ENCODE measurements at regions not wholly inside any gene's neighbourhood (a gene's known extent, or its start where the extent isn't known, plus 50 kb on each side); places are given as distances from the start of the nearest gene placed in this dataset.

- Histone ChIP-seq H3K27ac (peak overlapping the region; percentile 76), H3K9me3 (no peaks in the 10 kb centered on the region), H3K36me3 (no peaks in the 10 kb centered on the region), H3K4me1 (ENCODE audit: control insufficient read depth in 1 of 2, insufficient read depth in 1 of 2, low read depth in 1 of 2, low read length in 1 of 2) (peaks cover 71 to 75% of the 10 kb centered on the region in 2 experiments), H3K27me3 (no peaks in the 10 kb centered on the region), H3K4me3 (ENCODE audit: low read depth in 1 of 2, low read length in 1 of 2) (peak overlapping the region; percentile 25 to 43)
- TF ChIP-seq, protein P1, sequence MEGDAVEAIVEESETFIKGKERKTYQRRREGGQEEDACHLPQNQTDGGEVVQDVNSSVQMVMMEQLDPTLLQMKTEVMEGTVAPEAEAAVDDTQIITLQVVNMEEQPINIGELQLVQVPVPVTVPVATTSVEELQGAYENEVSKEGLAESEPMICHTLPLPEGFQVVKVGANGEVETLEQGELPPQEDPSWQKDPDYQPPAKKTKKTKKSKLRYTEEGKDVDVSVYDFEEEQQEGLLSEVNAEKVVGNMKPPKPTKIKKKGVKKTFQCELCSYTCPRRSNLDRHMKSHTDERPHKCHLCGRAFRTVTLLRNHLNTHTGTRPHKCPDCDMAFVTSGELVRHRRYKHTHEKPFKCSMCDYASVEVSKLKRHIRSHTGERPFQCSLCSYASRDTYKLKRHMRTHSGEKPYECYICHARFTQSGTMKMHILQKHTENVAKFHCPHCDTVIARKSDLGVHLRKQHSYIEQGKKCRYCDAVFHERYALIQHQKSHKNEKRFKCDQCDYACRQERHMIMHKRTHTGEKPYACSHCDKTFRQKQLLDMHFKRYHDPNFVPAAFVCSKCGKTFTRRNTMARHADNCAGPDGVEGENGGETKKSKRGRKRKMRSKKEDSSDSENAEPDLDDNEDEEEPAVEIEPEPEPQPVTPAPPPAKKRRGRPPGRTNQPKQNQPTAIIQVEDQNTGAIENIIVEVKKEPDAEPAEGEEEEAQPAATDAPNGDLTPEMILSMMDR (IDR thresholded peaks at IDR 0.05): no peak
Observed at GRCh38 chr7:142440906-142441411, 183.1 kb upstream of the PRSS58 start.

DNA sequence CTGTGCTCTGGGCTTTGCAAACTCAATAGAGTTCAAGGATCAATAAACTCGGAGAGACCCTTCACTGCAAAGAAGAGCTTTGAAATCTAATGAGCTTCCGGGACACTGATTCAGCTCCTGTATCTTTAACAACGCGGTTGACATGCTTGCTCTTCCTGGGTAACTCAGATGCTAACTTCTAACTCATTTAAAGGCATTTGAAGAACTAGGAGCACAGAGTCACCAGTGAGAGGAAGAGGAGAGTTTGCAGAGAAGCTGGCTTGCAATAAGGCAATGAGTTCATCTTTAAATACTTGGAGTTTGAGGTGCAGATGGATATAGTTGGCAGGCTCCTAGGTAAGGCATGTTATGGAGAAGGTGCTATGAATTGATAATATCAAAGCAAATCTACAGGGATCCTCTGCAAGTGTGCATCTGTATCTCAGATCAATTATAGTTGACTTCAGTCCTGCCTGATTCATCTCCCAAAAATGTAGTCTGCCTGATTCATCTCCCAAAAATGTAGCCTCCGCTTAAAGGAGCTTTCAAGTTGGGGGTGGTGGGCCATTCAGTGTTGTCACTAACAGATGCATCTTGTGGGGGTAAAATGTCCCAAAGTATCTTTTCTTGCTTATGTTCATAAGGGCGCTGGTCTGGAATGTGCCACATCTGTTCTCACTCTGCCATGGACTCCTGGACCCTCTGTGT, 182.5 kb upstream of the PRSS58 start:
- no peaks in the 10 kb centered on the region for H3K36me3 ChIP-seq
- H3K27me3 ChIP-seq: no peaks in the 10 kb centered on the region
- no peaks in the 10 kb centered on the region for H3K9me3 ChIP-seq
- peak overlapping the region; percentile 76 for H3K27ac ChIP-seq
- H3K4me3 ChIP-seq (ENCODE audit: low read depth in 1 of 2, low read length in 1 of 2): peak overlapping the region; percentile 25 to 43
- peaks cover 71 to 74% of the 10 kb centered on the region in 2 experiments for H3K4me1 ChIP-seq (ENCODE audit: control insufficient read depth in 1 of 2, insufficient read depth in 1 of 2, low read depth in 1 of 2, low read length in 1 of 2)
- TF ChIP-seq, protein P1 (IDR thresholded peaks at IDR 0.05): no peak

DNA sequence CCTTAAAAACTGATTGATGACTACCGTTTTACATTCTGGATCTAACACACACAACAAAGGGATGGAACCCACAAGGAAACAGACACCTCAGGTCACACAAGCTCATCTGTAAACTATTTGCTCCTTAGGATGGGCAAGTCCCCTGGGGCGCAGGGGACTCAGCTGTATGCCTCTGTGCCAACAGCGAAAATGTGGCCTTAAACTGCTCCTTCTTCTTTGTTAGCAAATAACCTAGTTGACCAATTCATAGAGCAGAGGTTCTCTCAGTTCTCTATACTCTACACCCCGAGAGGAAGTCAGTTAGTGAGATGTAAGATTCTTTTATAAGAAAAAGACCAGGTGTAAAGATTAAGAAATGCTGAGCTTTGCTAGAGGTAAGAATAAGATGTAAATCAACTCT, 181.9 kb upstream of the PRSS58 start:
- Histone ChIP-seq H3K27ac (peak overlapping the region; percentile 76), H3K36me3 (no peaks in the 10 kb centered on the region), H3K9me3 (no peaks in the 10 kb centered on the region), H3K4me1 (ENCODE audit: control insufficient read depth in 1 of 2, insufficient read depth in 1 of 2, low read depth in 1 of 2, low read length in 1 of 2) (peaks cover 65 to 68% of the 10 kb centered on the region in 2 experiments), H3K4me3 (ENCODE audit: low read depth in 1 of 2, low read length in 1 of 2) (no peak overlapping the region), H3K27me3 (no peaks in the 10 kb centered on the region)
- TF ChIP-seq, protein P1 (IDR thresholded peaks at IDR 0.05): no peak

GRCh38 chr7:142438923-142439515, 181.2 kb upstream of the PRSS58 start:
- no peaks in the 10 kb centered on the region for H3K27me3 ChIP-seq
- TF ChIP-seq, protein P1 (IDR thresholded peaks at IDR 0.05): no peak
- peaks cover 57 to 61% of the 10 kb centered on the region in 2 experiments for H3K4me1 ChIP-seq (ENCODE audit: control insufficient read depth in 1 of 2, insufficient read depth in 1 of 2, low read depth in 1 of 2, low read length in 1 of 2)
- H3K9me3 ChIP-seq: no peaks in the 10 kb centered on the region
- no peak overlapping the region for H3K4me3 ChIP-seq (ENCODE audit: low read depth in 1 of 2, low read length in 1 of 2)
- H3K27ac ChIP-seq: peak overlapping the region; percentile 76
- no peaks in the 10 kb centered on the region for H3K36me3 ChIP-seq

DNA sequence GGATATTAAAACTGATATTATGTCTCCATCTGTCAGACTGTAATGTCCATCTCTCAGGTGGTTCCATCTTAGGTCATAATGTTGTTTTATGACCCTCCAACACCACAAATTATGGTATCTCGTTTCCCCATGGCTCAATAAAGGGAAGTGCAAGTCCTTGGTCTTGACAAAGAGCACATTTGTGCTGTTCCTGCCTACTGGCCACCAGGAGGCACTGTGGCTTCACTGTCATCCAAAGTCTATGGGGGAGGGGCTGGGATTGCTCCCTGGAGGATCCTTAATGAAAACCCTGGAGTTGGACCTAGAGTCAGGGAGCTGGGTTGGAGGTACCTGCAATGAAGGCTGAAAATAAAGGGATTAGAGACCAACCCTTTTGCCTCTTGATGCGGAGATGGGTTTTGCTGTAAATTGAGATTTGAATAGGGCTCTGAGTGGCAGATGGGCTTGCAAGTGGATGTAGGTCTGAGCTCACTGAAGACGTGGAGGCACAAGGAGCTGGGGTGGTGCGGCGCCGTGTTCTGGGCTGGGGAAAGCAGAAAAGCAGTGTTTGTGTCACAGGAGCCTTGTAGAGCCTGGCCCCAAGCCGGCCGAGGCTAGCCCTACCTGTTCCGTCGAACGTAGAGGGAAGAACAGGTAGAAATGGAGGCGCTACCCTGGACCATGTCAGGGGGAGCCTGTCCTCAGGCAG, 180.5 kb upstream of the PRSS58 start:
- Histone ChIP-seq H3K9me3 (no peaks in the 10 kb centered on the region), H3K4me1 (ENCODE audit: control insufficient read depth in 1 of 2, insufficient read depth in 1 of 2, low read depth in 1 of 2, low read length in 1 of 2) (peaks cover 51 to 54% of the 10 kb centered on the region in 2 experiments)

More for the DNA sequence above, 180.5 kb upstream of the PRSS58 start:
- H3K27ac ChIP-seq: no peak overlapping the region
- TF ChIP-seq, protein P1 (IDR thresholded peaks at IDR 0.05): peak; percentile 79
- no peaks in the 10 kb centered on the region for H3K36me3 ChIP-seq
- H3K4me3 ChIP-seq (ENCODE audit: low read depth in 1 of 2, low read length in 1 of 2): no peak overlapping the region
- no peaks in the 10 kb centered on the region for H3K27me3 ChIP-seq

Measured in neutrophil (primary cell).